Stimulated activated CD4-positive, alpha-beta T cell treated with anti-CD3 and anti-CD28 coated beads, Interleukin-1b, Interleukin-23, amount 100 ng/mL, for 48 hours (primary cell): ENCODE measurements at regions not wholly inside any gene's neighbourhood (a gene's known extent, or its start where the extent isn't known, plus 50 kb on each side); places are given as distances from the start of the nearest gene placed in this dataset.

Source experiments
- DNase-seq: peaks from one replicate; pipeline ENCODE4 v3.0.0-alpha.2; 2020

GRCh38 chr2:24439971-24440340, 51.1 kb upstream of the NCOA1 start:
- no peak for DNase-seq

DNA sequence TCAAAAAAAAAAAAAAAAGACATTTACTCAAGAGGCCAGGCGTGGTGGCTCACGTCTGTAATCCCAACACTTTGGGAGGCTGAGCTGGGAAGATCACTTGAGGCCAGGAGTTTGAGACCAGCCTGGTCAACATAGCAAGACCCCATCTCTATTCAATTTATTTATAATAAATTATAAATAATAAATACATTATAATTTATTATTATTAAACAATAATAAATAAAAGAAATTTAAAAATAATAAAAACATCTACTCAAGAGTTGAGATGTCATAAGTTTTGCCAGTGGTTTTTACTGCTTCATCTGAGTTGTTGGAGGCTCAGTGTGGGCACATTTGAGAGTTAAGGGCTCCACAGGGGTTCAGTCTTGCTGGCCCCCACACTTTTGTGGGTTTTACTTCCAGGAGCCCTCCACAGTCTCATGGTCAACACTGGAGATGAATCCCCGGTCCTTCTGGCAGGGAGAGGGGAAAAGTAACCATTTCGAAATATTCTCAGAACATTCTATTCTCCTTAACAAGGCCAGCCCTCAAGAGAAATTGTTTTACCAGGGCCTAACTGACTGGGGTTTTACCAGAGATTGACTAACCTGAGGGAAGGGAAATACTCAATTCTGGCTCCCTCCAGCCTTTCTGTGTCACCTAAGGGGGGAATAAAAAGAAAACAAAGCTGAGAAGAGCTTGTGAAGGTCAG, 51.6 kb upstream of the NCOA1 start:
- DNase-seq, result no peak

GRCh38 chr2:24438106-24438505, 52.9 kb upstream of the NCOA1 start:
- no peak for DNase-seq

- DNase-seq, result no peak
These were observed 55.4 kb upstream of the NCOA1 start for GRCh38 chr2:24435391-24436316.

DNA sequence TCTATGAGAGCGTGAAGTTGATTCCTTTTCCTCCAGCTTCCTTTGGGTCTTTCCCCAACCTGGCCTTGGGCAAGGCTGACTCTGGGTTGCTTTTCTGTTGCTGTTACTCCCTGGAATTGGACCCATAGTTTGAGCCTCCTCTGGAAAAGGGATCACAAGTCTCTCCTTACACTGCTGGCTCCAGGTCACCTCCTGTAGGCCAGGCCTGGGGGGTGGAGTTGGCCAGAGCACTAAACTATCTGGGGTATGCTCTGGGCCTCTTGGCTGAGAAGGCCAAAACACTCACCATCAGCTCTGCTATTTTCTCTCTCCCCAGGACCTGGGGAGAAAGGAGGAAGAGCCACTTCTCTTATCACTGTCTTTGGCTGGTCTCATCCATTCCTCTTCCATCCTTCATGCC, 56.5 kb upstream of the NCOA1 start:
- DNase-seq, result no peak

DNA sequence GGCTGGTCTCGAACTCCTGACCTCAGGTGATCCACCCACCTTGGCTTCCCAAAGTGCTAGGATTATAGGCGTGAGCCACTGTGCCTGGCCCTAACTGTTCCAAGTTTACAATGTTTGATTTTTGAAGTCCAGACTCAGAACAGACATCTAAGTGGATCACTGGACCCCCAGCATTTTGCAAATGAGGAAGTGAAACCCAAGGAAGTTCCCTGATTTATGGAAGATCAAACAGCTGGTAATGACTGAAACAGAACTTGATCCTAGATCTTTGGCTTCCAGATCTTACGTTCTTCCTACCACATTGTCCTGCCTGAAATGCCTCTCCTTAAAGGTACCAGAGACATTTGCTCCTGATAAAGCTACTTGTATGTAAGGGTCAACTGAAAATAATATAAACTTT, 58.3 kb upstream of the NCOA1 start:
- no peak for DNase-seq

- DNase-seq, result no peak
These were observed 58.9 kb upstream of the NCOA1 start for GRCh38 chr2:24432121-24432520.

DNA sequence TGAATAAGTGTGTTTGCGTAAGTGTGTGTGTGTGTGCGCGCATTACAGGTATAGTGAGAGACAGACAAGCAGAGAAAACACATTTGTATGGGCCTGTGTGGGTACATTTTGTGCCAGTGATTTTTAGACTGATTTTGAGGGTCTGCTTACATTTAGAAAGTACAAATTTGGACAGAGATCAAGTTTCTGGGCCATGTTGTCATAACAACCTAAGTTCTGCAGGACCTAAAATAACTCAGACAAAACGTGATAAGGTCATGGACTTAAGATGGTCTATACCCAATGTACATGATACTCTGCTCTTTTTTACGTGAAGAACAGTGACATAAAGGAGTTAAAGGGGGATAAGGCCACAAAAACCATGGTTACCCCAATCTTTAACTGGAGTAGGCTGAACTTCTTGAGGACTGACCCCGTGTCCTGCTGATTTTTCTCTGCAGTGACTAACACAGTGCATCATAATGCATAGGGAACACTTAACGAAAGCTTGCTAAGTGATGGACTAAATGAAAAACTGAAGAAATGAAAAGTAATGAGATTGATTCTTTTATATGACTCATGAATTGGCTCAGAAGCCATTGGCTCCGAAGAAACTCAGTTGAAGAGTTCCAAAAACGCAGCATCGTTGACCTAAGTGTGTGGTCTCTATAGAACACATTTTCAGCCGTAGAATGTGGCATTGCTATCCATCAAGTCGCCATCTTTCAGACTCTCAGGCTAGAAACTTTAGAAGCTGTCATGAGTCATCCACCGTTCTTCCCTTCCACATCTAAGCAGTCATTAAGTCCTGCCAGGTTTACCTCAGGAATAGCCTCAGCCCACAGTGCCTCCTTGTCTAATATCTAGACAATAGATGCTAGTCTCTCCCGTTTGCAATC, 61.6 kb upstream of the NCOA1 start:
- no peak for DNase-seq

DNA sequence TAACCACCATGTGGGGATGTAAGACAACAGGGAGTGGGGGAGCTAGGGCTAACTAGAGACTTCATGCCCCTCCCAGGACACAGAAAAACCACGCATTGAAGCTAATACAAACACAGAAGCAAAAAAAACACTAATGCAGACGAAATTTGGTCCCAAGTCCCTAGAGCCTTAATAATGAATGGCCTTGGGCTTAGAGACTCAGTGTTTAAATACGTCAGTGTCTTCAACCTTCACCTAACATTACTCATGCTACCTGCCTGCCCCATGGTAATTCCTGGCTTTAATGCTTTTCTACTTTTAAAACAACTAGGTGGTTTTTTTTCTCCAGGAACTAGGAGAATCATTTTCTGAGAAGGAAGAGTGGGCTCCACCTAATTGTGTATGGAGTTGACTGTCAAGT, 64.1 kb upstream of the ITSN2 start:
- DNase-seq, result no peak

DNA sequence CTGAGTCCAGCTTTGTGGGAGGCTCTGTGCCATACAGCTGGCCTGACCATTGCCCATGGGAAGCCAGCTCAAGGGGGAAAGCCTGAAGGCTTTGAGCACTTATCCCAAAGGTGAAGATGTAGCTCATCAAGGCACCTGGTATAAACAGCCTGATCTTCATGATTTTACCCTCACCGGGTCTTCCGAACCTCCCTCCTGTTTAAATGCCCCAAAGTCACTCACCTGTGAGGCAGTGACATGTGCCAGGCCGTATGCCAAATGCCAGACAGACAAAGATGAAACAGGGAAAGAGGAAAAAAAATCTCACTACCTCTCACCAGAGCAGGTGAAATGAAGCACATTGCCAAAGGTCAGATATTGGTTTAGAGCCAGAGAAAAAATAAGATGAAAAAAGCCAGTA, 62.8 kb upstream of the ITSN2 start:
- DNase-seq, result no peak

GRCh38 chr2:24421668-24422067, 61.3 kb upstream of the ITSN2 start:
- peak; percentile 50 for DNase-seq

- no peak for DNase-seq
These were observed 60.0 kb upstream of the ITSN2 start for GRCh38 chr2:24420373-24420772.

GRCh38 chr2:24418166-24418841, 58.0 kb upstream of the ITSN2 start:
- no peak for DNase-seq

- no peak for DNase-seq
These were observed 52.5 kb upstream of the ITSN2 start for GRCh38 chr2:24412812-24413211.

GRCh38 chr2:24411488-24412151, 51.3 kb upstream of the ITSN2 start:
- DNase-seq, result no peak

DNA sequence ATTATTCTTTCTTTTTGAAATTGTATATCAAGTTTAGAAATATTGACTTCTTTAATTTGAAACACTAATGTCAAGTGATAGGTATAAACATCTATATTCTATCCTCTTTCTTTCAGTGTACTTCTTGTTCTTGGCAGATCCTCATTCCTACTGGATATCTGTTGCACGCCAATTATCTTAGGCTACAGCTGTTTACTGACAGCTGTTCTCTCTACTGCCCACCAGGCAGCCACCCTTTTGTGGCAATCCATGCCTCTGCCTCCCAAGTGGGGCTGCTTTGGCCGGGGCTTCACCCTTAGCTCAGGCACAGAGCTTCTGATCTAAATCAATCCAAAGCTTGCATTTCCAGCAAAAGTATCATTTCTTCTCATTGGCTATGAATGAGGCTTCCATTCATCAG, 50.6 kb upstream of the ITSN2 start:
- no peak for DNase-seq

GRCh38 chr2:24409700-24410556, 49.6 kb upstream of the ITSN2 start:
- peak; percentile 17 for DNase-seq
